ENCODE measurements at regions not wholly inside any gene's neighbourhood (a gene's known extent, or its start where the extent isn't known, plus 50 kb on each side); places are given as distances from the start of the nearest gene placed in this dataset.
"Not testable (repeated sequence)": the region's sequence is repeated elsewhere in the genome, so short reads cannot be mapped to it uniquely, and the experiment has no call there.

DNA sequence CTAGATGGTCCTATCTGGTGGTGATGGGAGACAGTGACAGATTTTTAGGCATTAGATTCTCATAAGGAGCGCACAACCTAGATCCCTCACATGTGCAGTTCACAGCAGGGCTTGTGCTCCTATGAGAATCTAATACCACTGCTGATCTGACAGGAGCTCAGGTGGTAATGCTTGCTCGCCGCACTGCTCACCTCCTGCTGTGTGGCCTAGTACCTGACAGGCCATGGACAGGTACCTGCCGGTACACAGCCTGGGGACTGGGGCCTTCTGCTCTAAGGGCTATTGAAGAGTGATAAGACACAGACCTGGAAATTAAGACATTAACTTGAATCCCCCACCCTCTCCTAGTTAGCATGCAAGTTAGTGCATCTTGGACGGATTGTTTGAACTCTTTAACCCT is 64.4 kb downstream of the KLRB1 start:
- not testable (repeated sequence) for H3K4me3 ChIP-seq; H3K9me3 ChIP-seq; DNase-seq (ENCODE audit: low spot score); H3K27me3 ChIP-seq; H3K27ac ChIP-seq; H3K4me1 ChIP-seq; H3K36me3 ChIP-seq

DNA sequence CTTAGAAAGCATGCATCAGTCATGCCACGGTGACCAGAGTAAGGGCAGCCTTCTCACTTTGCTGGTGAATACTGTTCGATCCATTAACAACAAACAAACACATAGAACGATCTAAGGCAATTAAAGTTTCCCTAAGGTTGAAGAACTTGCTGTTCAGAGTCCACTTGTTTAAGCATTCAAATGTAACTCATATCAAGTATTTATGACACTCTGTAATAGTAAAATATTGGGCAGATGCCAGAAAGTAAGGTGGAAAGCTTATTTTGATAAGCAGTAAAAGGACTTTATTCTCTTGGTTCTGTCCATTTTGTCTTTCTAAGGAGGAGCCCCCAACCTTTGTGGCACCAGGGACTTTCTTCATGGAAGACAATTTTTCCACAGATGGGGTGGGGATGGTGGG is 64.9 kb downstream of the KLRB1 start:
- H3K36me3 ChIP-seq; H3K27me3 ChIP-seq; H3K4me3 ChIP-seq; H3K27ac ChIP-seq; H3K4me1 ChIP-seq; H3K9me3 ChIP-seq; DNase-seq (ENCODE audit: low spot score): not testable (repeated sequence)

DNA sequence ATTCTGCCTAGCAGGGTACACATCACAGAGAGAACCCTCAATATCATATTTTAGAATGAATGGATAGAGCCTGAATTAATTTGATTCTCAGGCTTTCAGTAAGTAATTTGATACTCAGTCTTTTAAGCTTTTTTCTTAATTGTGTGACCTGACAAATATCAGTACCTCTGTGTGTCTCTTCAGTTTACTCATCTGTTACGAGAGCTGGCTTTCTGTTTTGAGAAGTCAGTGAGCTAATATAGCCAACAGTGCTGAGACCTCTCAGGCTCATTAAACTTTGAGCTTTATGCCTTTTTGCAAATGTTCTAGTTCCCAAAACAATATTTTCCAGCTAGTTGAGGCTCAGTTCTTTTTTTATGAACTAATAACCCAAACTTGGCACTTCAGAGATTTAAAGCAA is 91.8 kb downstream of the KLRB1 start:
- not testable (repeated sequence) for H3K4me3 ChIP-seq; DNase-seq (ENCODE audit: low spot score); H3K27ac ChIP-seq; H3K9me3 ChIP-seq; H3K4me1 ChIP-seq; H3K27me3 ChIP-seq; H3K36me3 ChIP-seq

DNA sequence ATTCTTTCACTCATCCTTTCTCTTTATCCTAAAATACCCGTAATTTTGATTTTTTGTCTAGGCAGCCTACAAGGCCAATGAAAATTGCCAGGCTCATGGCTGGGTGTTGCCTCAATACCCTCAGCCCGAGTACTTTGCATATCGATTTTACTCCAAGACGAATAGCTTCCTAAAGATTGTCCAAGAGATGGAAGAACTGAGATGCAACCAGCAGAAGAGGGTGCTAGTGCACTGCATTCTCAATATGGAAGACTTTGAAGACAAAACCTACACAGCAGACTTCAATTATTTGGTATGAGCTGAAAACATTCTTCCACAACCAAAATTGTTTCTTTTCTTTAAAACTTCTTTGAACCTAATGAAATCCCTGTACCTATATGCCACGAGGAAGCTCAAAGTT is 95.0 kb downstream of the KLRB1 start:
- H3K27me3 ChIP-seq; H3K4me1 ChIP-seq; H3K27ac ChIP-seq; DNase-seq (ENCODE audit: low spot score); H3K9me3 ChIP-seq; H3K36me3 ChIP-seq; H3K4me3 ChIP-seq: not testable (repeated sequence)

DNA sequence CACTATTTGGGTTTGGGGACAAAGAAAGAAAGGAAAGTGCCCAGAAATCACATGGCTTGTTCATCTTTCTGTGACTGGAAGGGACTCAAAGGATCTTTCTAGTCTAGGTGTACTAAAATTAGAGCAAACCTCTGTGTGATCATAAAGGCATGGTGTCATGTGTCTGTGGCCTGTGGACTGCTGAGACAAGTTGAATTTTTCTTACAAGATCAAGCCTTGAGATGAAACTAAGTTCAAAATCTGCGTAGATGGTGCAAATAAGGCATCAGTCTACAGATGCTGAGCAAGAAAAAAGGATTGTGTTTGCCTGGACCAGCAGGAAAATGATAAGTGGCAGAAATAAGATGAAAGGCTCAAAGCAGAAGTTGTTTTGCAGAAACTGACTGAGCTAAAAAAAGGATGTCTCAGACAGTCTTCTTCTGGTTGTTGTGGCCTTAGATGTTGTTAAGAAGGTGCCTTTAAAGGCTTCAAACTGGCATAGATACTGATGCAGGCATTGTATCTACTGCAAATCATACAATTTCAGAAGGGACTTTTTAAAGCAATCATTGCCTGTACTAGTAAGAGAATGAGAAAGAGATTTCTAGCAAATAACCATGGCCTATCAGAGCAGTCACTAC is 97.2 kb downstream of the KLRB1 start:
- H3K27ac ChIP-seq; H3K27me3 ChIP-seq; H3K4me3 ChIP-seq; H3K36me3 ChIP-seq; DNase-seq (ENCODE audit: low spot score); H3K9me3 ChIP-seq; H3K4me1 ChIP-seq: not testable (repeated sequence)

DNA sequence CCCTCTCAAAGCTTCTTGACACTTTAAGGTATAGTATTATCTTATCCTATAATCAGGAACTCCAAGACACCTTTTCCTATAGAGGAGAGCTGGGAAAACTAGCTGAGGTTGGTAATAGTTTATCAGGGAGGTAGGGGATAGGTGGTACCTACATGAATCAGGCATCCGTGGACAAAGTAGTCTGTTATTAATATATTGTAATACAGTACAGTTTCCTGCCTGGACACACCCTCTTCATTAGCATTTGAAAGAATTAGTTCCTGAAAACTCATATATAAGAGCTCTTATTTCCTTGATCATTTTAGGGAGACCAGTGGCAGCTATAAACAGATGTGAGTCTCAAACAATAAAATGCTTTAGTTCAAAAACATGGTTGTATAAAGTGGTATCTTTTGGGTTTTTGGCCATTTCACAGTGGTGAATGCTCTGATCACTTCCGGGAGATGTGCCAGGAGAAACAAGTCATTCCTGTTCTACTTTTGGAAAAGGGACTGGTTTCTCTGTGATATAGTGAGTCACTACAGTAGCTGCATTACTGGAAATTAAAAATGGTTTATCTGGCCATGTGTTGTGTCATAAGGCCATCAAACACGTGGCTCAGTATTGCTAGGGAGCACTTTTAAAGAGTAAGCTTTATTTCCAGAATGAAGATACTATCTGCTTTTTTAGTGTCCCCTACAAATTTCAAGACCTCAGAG is 98.1 kb downstream of the KLRB1 start:
- DNase-seq (ENCODE audit: low spot score), result no peak
- Histone ChIP-seq H3K9me3 (no peaks in the 10 kb centered on the region), H3K4me3 (no peak overlapping the region), H3K4me1 (no peaks in the 10 kb centered on the region), H3K27me3 (no peaks in the 10 kb centered on the region), H3K36me3 (no peaks in the 10 kb centered on the region), H3K27ac (no peak overlapping the region)
- TF ChIP-seq, protein P1, sequence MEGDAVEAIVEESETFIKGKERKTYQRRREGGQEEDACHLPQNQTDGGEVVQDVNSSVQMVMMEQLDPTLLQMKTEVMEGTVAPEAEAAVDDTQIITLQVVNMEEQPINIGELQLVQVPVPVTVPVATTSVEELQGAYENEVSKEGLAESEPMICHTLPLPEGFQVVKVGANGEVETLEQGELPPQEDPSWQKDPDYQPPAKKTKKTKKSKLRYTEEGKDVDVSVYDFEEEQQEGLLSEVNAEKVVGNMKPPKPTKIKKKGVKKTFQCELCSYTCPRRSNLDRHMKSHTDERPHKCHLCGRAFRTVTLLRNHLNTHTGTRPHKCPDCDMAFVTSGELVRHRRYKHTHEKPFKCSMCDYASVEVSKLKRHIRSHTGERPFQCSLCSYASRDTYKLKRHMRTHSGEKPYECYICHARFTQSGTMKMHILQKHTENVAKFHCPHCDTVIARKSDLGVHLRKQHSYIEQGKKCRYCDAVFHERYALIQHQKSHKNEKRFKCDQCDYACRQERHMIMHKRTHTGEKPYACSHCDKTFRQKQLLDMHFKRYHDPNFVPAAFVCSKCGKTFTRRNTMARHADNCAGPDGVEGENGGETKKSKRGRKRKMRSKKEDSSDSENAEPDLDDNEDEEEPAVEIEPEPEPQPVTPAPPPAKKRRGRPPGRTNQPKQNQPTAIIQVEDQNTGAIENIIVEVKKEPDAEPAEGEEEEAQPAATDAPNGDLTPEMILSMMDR (IDR thresholded peaks at IDR 0.05), result no peak

DNA sequence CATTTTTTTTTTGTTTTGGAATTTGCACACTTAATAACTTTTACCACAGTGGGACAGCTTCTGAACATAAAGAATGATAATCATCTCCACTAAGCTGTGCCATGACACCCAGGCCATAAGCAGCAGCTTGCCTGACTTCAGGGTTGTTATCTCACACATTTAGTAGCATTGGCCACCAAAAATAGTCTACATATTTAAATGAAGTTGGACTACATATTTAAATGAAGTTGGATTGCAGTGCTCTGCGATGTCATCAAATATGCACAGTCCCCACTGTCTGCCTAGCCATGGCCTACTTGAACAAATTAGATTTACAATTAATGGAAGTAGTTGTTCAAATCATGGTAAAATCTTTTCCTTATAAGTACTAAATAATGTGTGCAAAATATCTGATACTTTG is 101.0 kb downstream of the KLRB1 start:
- Histone ChIP-seq H3K4me3 (no peak overlapping the region), H3K27ac (no peak overlapping the region), H3K4me1 (no peaks in the 10 kb centered on the region), H3K36me3 (no peaks in the 10 kb centered on the region), H3K9me3 (no peaks in the 10 kb centered on the region), H3K27me3 (no peaks in the 10 kb centered on the region)
- no peak for DNase-seq (ENCODE audit: low spot score)
- TF ChIP-seq, protein P1 (IDR thresholded peaks at IDR 0.05), result no peak

DNA sequence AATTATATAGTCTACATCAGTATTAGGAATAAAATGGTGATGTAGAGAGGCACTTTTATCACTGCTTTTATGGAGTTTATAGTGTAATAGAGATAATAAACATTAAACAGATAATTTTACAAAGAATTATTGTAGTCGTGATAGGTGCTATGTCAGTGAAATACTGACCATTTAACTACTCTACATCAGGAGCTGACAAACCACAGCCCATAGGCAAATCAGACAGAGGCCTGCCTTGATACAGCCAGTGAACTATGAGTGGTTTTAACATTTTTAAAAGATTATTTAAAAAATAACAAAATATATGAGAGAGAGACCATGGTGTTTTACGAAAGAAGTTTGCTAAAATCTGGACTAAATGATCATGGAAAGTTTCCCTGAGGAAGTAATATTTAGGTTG is 104.3 kb downstream of the KLRB1 start:
- DNase-seq (ENCODE audit: low spot score), result not testable (repeated sequence)

DNA sequence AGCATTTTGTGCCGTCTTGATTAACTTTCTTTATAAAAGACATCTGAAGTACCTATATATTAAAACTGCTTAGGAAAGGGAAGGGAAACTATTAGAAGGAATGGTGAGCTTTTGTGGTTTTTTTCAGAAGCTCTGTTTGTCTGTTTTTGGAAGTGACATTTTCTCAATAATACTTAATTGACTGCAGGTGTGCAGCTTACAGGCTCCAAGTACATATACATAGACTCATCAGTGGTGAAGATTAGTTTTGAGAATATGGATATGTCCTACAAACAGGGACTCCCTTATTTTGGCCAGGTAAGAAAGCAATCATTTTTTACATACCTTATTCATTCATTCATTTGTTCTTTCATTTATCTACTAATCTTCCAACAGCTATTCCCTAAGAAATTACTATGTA is 104.9 kb downstream of the KLRB1 start:
- not testable (repeated sequence) for H3K4me1 ChIP-seq; H3K4me3 ChIP-seq; H3K36me3 ChIP-seq; H3K27me3 ChIP-seq; H3K27ac ChIP-seq; H3K9me3 ChIP-seq; DNase-seq (ENCODE audit: low spot score)

More for the DNA sequence above, 104.3 kb downstream of the KLRB1 start:
- not testable (repeated sequence) for H3K27ac ChIP-seq, H3K36me3 ChIP-seq, H3K4me1 ChIP-seq, H3K9me3 ChIP-seq, H3K27me3 ChIP-seq, H3K4me3 ChIP-seq

DNA sequence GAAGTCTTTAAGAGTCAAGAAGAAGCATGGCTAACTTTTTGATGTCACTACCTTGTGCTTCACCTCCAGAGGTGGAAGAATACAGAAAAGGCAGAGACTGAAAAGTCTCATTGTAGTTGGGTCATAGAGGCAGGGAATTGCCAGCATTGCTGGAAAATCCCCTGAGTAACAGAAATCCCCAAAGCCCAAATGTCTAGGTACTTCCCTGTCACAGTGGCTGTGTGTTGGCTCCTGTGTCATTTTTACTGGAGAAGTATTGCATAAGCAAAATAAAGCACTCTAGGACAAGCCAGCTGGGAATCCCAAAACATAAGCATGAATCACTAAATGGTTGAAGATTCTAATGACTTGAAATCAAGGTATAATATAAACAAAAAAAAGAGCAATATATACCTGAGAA is 114.4 kb downstream of the KLRB1 start:
- H3K27ac ChIP-seq; DNase-seq (ENCODE audit: low spot score); H3K36me3 ChIP-seq: not testable (repeated sequence)

DNA sequence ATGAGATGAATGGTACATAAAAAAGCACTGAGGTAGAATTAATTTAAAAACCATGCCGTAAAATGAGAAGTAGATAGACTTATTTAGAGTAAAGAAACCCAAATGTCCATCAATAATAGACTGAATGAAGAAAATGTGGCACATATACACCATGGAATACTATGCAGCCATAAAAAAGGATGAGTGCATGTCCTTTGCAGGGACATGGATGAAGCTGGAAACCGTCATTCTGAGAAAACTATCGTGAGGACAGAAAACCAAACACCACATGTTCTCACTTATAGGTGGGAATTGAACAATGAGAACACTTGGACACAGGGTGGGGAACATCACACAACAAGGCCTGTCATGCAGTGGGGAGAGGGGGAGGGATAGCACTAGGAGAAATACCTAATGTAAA is 126.4 kb downstream of the KLRB1 start:
- not testable (repeated sequence) for H3K36me3 ChIP-seq; H3K4me1 ChIP-seq; H3K4me3 ChIP-seq; H3K27me3 ChIP-seq; H3K27ac ChIP-seq; H3K9me3 ChIP-seq; DNase-seq (ENCODE audit: low spot score)

More for the DNA sequence above, 114.4 kb downstream of the KLRB1 start:
- not testable (repeated sequence) for H3K27me3 ChIP-seq, H3K4me3 ChIP-seq, H3K4me1 ChIP-seq, H3K9me3 ChIP-seq

DNA sequence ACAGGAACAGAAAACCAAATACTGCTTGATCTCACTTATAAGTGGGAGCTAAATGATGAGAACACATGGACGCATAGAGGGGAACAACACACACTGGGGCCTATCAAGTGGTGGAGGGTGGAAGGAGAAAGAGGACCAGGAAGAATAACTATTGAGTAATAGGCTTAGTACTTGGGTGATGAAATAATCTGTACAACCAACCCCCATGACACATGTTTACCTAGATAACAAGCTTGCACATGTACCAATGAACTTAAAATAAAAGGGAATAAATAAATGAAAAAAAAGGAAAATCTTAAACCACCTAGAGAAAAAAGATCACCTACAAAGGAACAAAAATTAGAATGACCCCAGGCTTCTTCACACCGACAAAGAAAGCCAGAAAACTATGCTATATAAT is 133.5 kb downstream of the KLRB1 start:
- H3K27me3 ChIP-seq; H3K27ac ChIP-seq; H3K9me3 ChIP-seq; H3K36me3 ChIP-seq; H3K4me3 ChIP-seq; H3K4me1 ChIP-seq; DNase-seq (ENCODE audit: low spot score): not testable (repeated sequence)

DNA sequence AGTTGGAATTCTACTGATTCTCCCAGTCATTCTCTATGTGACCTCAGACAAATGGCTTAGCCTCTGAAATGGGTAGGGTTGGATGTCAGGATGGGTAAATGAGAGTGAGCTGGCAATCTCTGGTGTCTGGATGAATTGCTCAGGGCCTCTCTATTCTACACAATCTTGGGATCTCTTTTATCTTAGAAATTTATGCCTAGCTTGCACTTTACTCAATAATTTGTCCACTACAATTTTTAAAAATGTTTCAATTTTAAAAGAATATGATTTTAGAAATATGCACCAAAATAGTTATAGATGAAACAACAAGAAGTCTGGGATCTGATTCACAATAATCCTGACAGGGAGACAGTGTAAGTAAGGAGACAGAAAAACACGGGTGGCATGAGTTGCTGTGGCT is 134.1 kb downstream of the KLRB1 start:
- not testable (repeated sequence) for DNase-seq (ENCODE audit: low spot score); H3K9me3 ChIP-seq; H3K27ac ChIP-seq; H3K27me3 ChIP-seq; H3K4me3 ChIP-seq; H3K4me1 ChIP-seq; H3K36me3 ChIP-seq

Data from right atrium auricular region (tissue), 2 donors.